SK-N-MC (cell line): ENCODE measurements at regions not wholly inside any gene's neighbourhood (a gene's known extent, or its start where the extent isn't known, plus 50 kb on each side); places are given as distances from the start of the nearest gene placed in this dataset.

ENCODE experiments used
- EZH2 ChIP-seq: fragments of 200-600 bp; sonication (generic); IDR thresholded peaks from one replicate; pipeline ENCODE4 v1.6.1; 2017; ENCODE audit warnings: antibody characterized with exemption
- FOXP2 ChIP-seq: optimal IDR thresholded peaks from 2 replicates; pipeline ENCODE3; 2011; ENCODE audit warnings: mild to moderate bottlenecking, moderate library complexity; ENCODE audit not compliant: insufficient read depth; ENCODE audit errors: extremely low read length, control extremely low read depth
- POLR2AphosphoS5 ChIP-seq: IDR thresholded peaks from 2 replicates; pipeline ENCODE4 v1.6.1; 2012; ENCODE audit warnings: mild to moderate bottlenecking, low read depth, low read length, borderline replicate concordance

GRCh38 chr17:77476931-77477805 lies 336.4 kb downstream of the SEC14L1 start:
- TF ChIP-seq POLR2AphosphoS5: no peak
- no peak for TF ChIP-seq EZH2
- no peak for TF ChIP-seq FOXP2
